ENCODE measurements at regions not wholly inside any gene's neighbourhood (a gene's known extent, or its start where the extent isn't known, plus 50 kb on each side); places are given as distances from the start of the nearest gene placed in this dataset.
A peak's percentile ranks its signal among the peaks of the same experiment; 100 is the strongest.

GRCh38 chr10:123399276-123399839 lies 245.2 kb downstream of the BUB3 start:
- Histone ChIP-seq H3K4me1 (ENCODE audit: control insufficient read depth in 3 of 3, insufficient read depth in 2 of 3, low read depth in 1 of 3, low read length in 2 of 3) (no peaks in the 10 kb centered on the region), H3K36me3 (ENCODE audit: control insufficient read depth in 3 of 3, insufficient read depth in 2 of 3, low read depth in 1 of 3, low read length in 3 of 3) (no peaks in the 10 kb centered on the region), H3K4me3 (ENCODE audit: low read depth in 1 of 3, low read length in 3 of 3) (no peak overlapping the region), H3K9me3 (ENCODE audit: control insufficient read depth in 2 of 2, insufficient read depth in 1 of 2, low read depth in 1 of 2, low read length in 1 of 2) (peaks cover 0 to 8% of the 10 kb centered on the region in 2 donors), H3K27ac (ENCODE audit: low read depth in 1 of 3, low read length in 2 of 3) (no peak overlapping the region), H3K27me3 (ENCODE audit: control insufficient read depth in 3 of 3, insufficient read depth in 3 of 3, low read length in 3 of 3) (no peaks in the 10 kb centered on the region)
- DNase-seq = no peak
- 80 to 86% (median 85%) methylated on average over 12 of the region's 12 CpGs for WGBS, 3 donors
- no peak for FAIRE-seq

- Histone ChIP-seq H3K9me3 (ENCODE audit: control insufficient read depth in 2 of 2, insufficient read depth in 1 of 2, low read depth in 1 of 2, low read length in 1 of 2) (no peaks in the 10 kb centered on the region), H3K36me3 (ENCODE audit: control insufficient read depth in 3 of 3, insufficient read depth in 2 of 3, low read depth in 1 of 3, low read length in 3 of 3) (no peaks in the 10 kb centered on the region), H3K27me3 (ENCODE audit: control insufficient read depth in 3 of 3, insufficient read depth in 3 of 3, low read length in 3 of 3) (no peaks in the 10 kb centered on the region), H3K27ac (ENCODE audit: low read depth in 1 of 3, low read length in 2 of 3) (peak overlapping the region in 1 of 3 donors; percentile 0), H3K4me1 (ENCODE audit: control insufficient read depth in 3 of 3, insufficient read depth in 2 of 3, low read depth in 1 of 3, low read length in 2 of 3) (no peaks in the 10 kb centered on the region), H3K4me3 (ENCODE audit: low read depth in 1 of 3, low read length in 3 of 3) (no peak overlapping the region)
- WGBS, 3 donors = 72 to 79% (median 73%) methylated on average over 3 of the region's 3 CpGs
- FAIRE-seq (no peak), DNase-seq (no peak)
Measured at GRCh38 chr10:123402021-123402420, 247.8 kb downstream of the BUB3 start.

- FAIRE-seq (no peak), DNase-seq (no peak)
- no peaks in the 10 kb centered on the region for H3K9me3 ChIP-seq (ENCODE audit: control insufficient read depth in 2 of 2, insufficient read depth in 1 of 2, low read depth in 1 of 2, low read length in 1 of 2)
- no peaks in the 10 kb centered on the region for H3K27me3 ChIP-seq (ENCODE audit: control insufficient read depth in 3 of 3, insufficient read depth in 3 of 3, low read length in 3 of 3)
- no peak overlapping the region for H3K4me3 ChIP-seq (ENCODE audit: low read depth in 1 of 3, low read length in 3 of 3)
- H3K36me3 ChIP-seq (ENCODE audit: control insufficient read depth in 3 of 3, insufficient read depth in 2 of 3, low read depth in 1 of 3, low read length in 3 of 3) = no peaks in the 10 kb centered on the region
- no peaks in the 10 kb centered on the region for H3K4me1 ChIP-seq (ENCODE audit: control insufficient read depth in 3 of 3, insufficient read depth in 2 of 3, low read depth in 1 of 3, low read length in 2 of 3)
- WGBS, 3 donors = 62 to 75% (median 66%) methylated on average over 5 of the region's 5 CpGs
- no peak overlapping the region for H3K27ac ChIP-seq (ENCODE audit: low read depth in 1 of 3, low read length in 2 of 3)
Measured at GRCh38 chr10:123402656-123403055, 248.5 kb downstream of the BUB3 start.

- WGBS, 3 donors = 92 to 100% (median 97%) methylated on average over 1 of the region's 1 CpG
- Histone ChIP-seq H3K4me3 (ENCODE audit: low read depth in 1 of 3, low read length in 3 of 3) (no peak overlapping the region), H3K9me3 (ENCODE audit: control insufficient read depth in 2 of 2, insufficient read depth in 1 of 2, low read depth in 1 of 2, low read length in 1 of 2) (no peaks in the 10 kb centered on the region), H3K27me3 (ENCODE audit: control insufficient read depth in 3 of 3, insufficient read depth in 3 of 3, low read length in 3 of 3) (no peaks in the 10 kb centered on the region), H3K4me1 (ENCODE audit: control insufficient read depth in 3 of 3, insufficient read depth in 2 of 3, low read depth in 1 of 3, low read length in 2 of 3) (no peaks in the 10 kb centered on the region), H3K36me3 (ENCODE audit: control insufficient read depth in 3 of 3, insufficient read depth in 2 of 3, low read depth in 1 of 3, low read length in 3 of 3) (no peaks in the 10 kb centered on the region), H3K27ac (ENCODE audit: low read depth in 1 of 3, low read length in 2 of 3) (no peak overlapping the region)
- FAIRE-seq (no peak), DNase-seq (no peak)
Measured at GRCh38 chr10:123404357-123404756, 250.2 kb downstream of the BUB3 start.

- H3K36me3 ChIP-seq (ENCODE audit: control insufficient read depth in 3 of 3, insufficient read depth in 2 of 3, low read depth in 1 of 3, low read length in 3 of 3) = no peaks in the 10 kb centered on the region
- DNase-seq (no peak), FAIRE-seq (no peak)
- peaks cover 0 to 3% (median 0%) of the 10 kb centered on the region in 3 donors for H3K27me3 ChIP-seq (ENCODE audit: control insufficient read depth in 3 of 3, insufficient read depth in 3 of 3, low read length in 3 of 3)
- H3K9me3 ChIP-seq (ENCODE audit: control insufficient read depth in 2 of 2, insufficient read depth in 1 of 2, low read depth in 1 of 2, low read length in 1 of 2) = no peaks in the 10 kb centered on the region
- no peaks in the 10 kb centered on the region for H3K4me1 ChIP-seq (ENCODE audit: control insufficient read depth in 3 of 3, insufficient read depth in 2 of 3, low read depth in 1 of 3, low read length in 2 of 3)
- no peak overlapping the region for H3K4me3 ChIP-seq (ENCODE audit: low read depth in 1 of 3, low read length in 3 of 3)
- WGBS, 3 donors = 76 to 78% (median 77%) methylated on average over 3 of the region's 3 CpGs
- no peak overlapping the region for H3K27ac ChIP-seq (ENCODE audit: low read depth in 1 of 3, low read length in 2 of 3)
Measured at GRCh38 chr10:123408660-123409059, 254.5 kb downstream of the BUB3 start.

- Histone ChIP-seq H3K4me1 (ENCODE audit: control insufficient read depth in 3 of 3, insufficient read depth in 2 of 3, low read depth in 1 of 3, low read length in 2 of 3) (no peaks in the 10 kb centered on the region), H3K27me3 (ENCODE audit: control insufficient read depth in 3 of 3, insufficient read depth in 3 of 3, low read length in 3 of 3) (peaks cover 0 to 3% (median 0%) of the 10 kb centered on the region in 3 donors), H3K27ac (ENCODE audit: low read depth in 1 of 3, low read length in 2 of 3) (no peak overlapping the region), H3K4me3 (ENCODE audit: low read depth in 1 of 3, low read length in 3 of 3) (no peak overlapping the region), H3K9me3 (ENCODE audit: control insufficient read depth in 2 of 2, insufficient read depth in 1 of 2, low read depth in 1 of 2, low read length in 1 of 2) (no peaks in the 10 kb centered on the region), H3K36me3 (ENCODE audit: control insufficient read depth in 3 of 3, insufficient read depth in 2 of 3, low read depth in 1 of 3, low read length in 3 of 3) (no peaks in the 10 kb centered on the region)
- FAIRE-seq (no peak), DNase-seq (no peak)
- 61 to 66% (median 61%) methylated on average over 3 of the region's 3 CpGs for WGBS, 3 donors
Measured at GRCh38 chr10:123409426-123409825, 255.2 kb downstream of the BUB3 start.

GRCh38 chr10:123409884-123410283 lies 255.7 kb downstream of the BUB3 start:
- DNase-seq = no peak
- Histone ChIP-seq H3K4me3 (ENCODE audit: low read depth in 1 of 3, low read length in 3 of 3) (no peak overlapping the region), H3K27me3 (ENCODE audit: control insufficient read depth in 3 of 3, insufficient read depth in 3 of 3, low read length in 3 of 3) (peaks cover 0 to 3% (median 0%) of the 10 kb centered on the region in 3 donors), H3K36me3 (ENCODE audit: control insufficient read depth in 3 of 3, insufficient read depth in 2 of 3, low read depth in 1 of 3, low read length in 3 of 3) (no peaks in the 10 kb centered on the region), H3K4me1 (ENCODE audit: control insufficient read depth in 3 of 3, insufficient read depth in 2 of 3, low read depth in 1 of 3, low read length in 2 of 3) (no peaks in the 10 kb centered on the region), H3K27ac (ENCODE audit: low read depth in 1 of 3, low read length in 2 of 3) (no peak overlapping the region), H3K9me3 (ENCODE audit: control insufficient read depth in 2 of 2, insufficient read depth in 1 of 2, low read depth in 1 of 2, low read length in 1 of 2) (no peaks in the 10 kb centered on the region)
- no peak for FAIRE-seq
- WGBS, 3 donors = 72 to 74% (median 72%) methylated on average over 6 of the region's 6 CpGs

- DNase-seq (no peak), FAIRE-seq (no peak)
- Histone ChIP-seq H3K9me3 (ENCODE audit: control insufficient read depth in 2 of 2, insufficient read depth in 1 of 2, low read depth in 1 of 2, low read length in 1 of 2) (no peaks in the 10 kb centered on the region), H3K36me3 (ENCODE audit: control insufficient read depth in 3 of 3, insufficient read depth in 2 of 3, low read depth in 1 of 3, low read length in 3 of 3) (no peaks in the 10 kb centered on the region), H3K4me1 (ENCODE audit: control insufficient read depth in 3 of 3, insufficient read depth in 2 of 3, low read depth in 1 of 3, low read length in 2 of 3) (no peaks in the 10 kb centered on the region), H3K27me3 (ENCODE audit: control insufficient read depth in 3 of 3, insufficient read depth in 3 of 3, low read length in 3 of 3) (peaks cover 0 to 6% (median 0%) of the 10 kb centered on the region in 3 donors), H3K4me3 (ENCODE audit: low read depth in 1 of 3, low read length in 3 of 3) (no peak overlapping the region), H3K27ac (ENCODE audit: low read depth in 1 of 3, low read length in 2 of 3) (no peak overlapping the region)
- WGBS, 3 donors = 59 to 81% (median 71%) methylated on average over 2 of the region's 2 CpGs
Measured at GRCh38 chr10:123413353-123413752, 252.8 kb upstream of the GPR26 start.

GRCh38 chr10:123415523-123415922 lies 250.6 kb upstream of the GPR26 start:
- H3K27me3 ChIP-seq (ENCODE audit: control insufficient read depth in 3 of 3, insufficient read depth in 3 of 3, low read length in 3 of 3) = peaks cover 0 to 3% (median 0%) of the 10 kb centered on the region in 3 donors
- WGBS, 3 donors = 60 to 71% (median 65%) methylated on average over 4 of the region's 4 CpGs
- H3K4me3 ChIP-seq (ENCODE audit: low read depth in 1 of 3, low read length in 3 of 3) = no peak overlapping the region
- H3K4me1 ChIP-seq (ENCODE audit: control insufficient read depth in 3 of 3, insufficient read depth in 2 of 3, low read depth in 1 of 3, low read length in 2 of 3) = no peaks in the 10 kb centered on the region
- DNase-seq (no peak), FAIRE-seq (no peak)
- H3K27ac ChIP-seq (ENCODE audit: low read depth in 1 of 3, low read length in 2 of 3) = no peak overlapping the region
- H3K9me3 ChIP-seq (ENCODE audit: control insufficient read depth in 2 of 2, insufficient read depth in 1 of 2, low read depth in 1 of 2, low read length in 1 of 2) = no peaks in the 10 kb centered on the region
- no peaks in the 10 kb centered on the region for H3K36me3 ChIP-seq (ENCODE audit: control insufficient read depth in 3 of 3, insufficient read depth in 2 of 3, low read depth in 1 of 3, low read length in 3 of 3)

Measured in small intestine (tissue), 7 donors.